ENCODE measurements at regions not wholly inside any gene's neighbourhood (a gene's known extent, or its start where the extent isn't known, plus 50 kb on each side); places are given as distances from the start of the nearest gene placed in this dataset.

- TF ChIP-seq KAT7 (CRISPR knock-in tag; IDR thresholded peaks at IDR 0.05; ENCODE audit: borderline replicate concordance), result no peak
Measured at GRCh38 chr4:79497001-79497400, 89.0 kb upstream of the GK2 start (continued).

- ATAC-seq (peak; percentile 27; the same call in 1 of the 2 replicates), DNase-seq (ENCODE audit: low spot score) (no peak)
- Mint-ChIP-seq H3K27me3 (ENCODE audit: low read depth) (no peaks in the 10 kb centered on the region), H3K4me1 (peaks cover 16% of the 10 kb centered on the region), H3K36me3 (no peaks in the 10 kb centered on the region), H3K4me3 (no peak overlapping the region), H3K27ac (no peak overlapping the region), H3K9me3 (no peaks in the 10 kb centered on the region)
- no peak for TF ChIP-seq SMAD3 (CRISPR knock-in tag; IDR thresholded peaks at IDR 0.05; ENCODE audit: borderline replicate concordance)
- TF ChIP-seq ZNF263 (CRISPR knock-in tag; IDR thresholded peaks at IDR 0.05; ENCODE audit: low read depth), result no peak
- no peak for TF ChIP-seq ATF1 (CRISPR knock-in tag; IDR thresholded peaks at IDR 0.05)
- TF ChIP-seq FOXP1 (CRISPR knock-in tag; IDR thresholded peaks at IDR 0.05; ENCODE audit: borderline replicate concordance), result no peak
- no peak for TF ChIP-seq USF1 (CRISPR knock-in tag; IDR thresholded peaks at IDR 0.05)
- no peak for TF ChIP-seq EMX1 (CRISPR knock-in tag; IDR thresholded peaks at IDR 0.05)
- TF ChIP-seq STAT6 (CRISPR knock-in tag; conservative IDR thresholded peaks at IDR 0.05; ENCODE audit: low read depth), result no peak
- TF ChIP-seq ELF4 (CRISPR knock-in tag; IDR thresholded peaks at IDR 0.05; ENCODE audit: low read depth), result no peak
- TF ChIP-seq TP53 (CRISPR knock-in tag; IDR thresholded peaks at IDR 0.05), result no peak
- no peak for TF ChIP-seq NFYB (CRISPR knock-in tag; conservative IDR thresholded peaks at IDR 0.05; ENCODE audit: low read depth)
- no peak for TF ChIP-seq TCF7 (CRISPR knock-in tag; IDR thresholded peaks at IDR 0.05; ENCODE audit: low read depth)
- TF ChIP-seq CTCF (IDR thresholded peaks at IDR 0.05), result no peak
- no peak for TF ChIP-seq HMGA2 (CRISPR knock-in tag; IDR thresholded peaks at IDR 0.05)
- TF ChIP-seq TEAD4 (CRISPR knock-in tag; IDR thresholded peaks at IDR 0.05), result no peak
- TF ChIP-seq PRDM15 (CRISPR knock-in tag; IDR thresholded peaks at IDR 0.05), result no peak
- no peak for TF ChIP-seq HMGXB4 (CRISPR knock-in tag; IDR thresholded peaks at IDR 0.05)
- no peak for TF ChIP-seq SOX15 (CRISPR knock-in tag; IDR thresholded peaks at IDR 0.05)
- no peak for TF ChIP-seq ZNF138 (CRISPR knock-in tag; conservative IDR thresholded peaks at IDR 0.05)
- no peak for TF ChIP-seq NFATC4 (CRISPR knock-in tag; IDR thresholded peaks at IDR 0.05)
- CTCF ChIA-PET, result no interaction called here
- POLR2A ChIA-PET, result no interaction called here
Measured at GRCh38 chr4:79495447-79495846, 87.4 kb upstream of the GK2 start.
